Mesodermal cell (in vitro differentiated cells): ENCODE measurements at regions not wholly inside any gene's neighbourhood (a gene's known extent, or its start where the extent isn't known, plus 50 kb on each side); places are given as distances from the start of the nearest gene placed in this dataset.

Source experiments
- H3K27ac ChIP-seq: 2 replicates; pipeline ENCODE4 v1.7.0; 2013; ENCODE audit warnings: mild to moderate bottlenecking, low read depth, low read length, moderate library complexity; ENCODE audit not compliant: severe bottlenecking
- H3K36me3 ChIP-seq: 2 replicates; pipeline ENCODE4 v1.7.1; 2013; ENCODE audit warnings: mild to moderate bottlenecking, low read length, moderate library complexity; ENCODE audit not compliant: control insufficient read depth, insufficient read depth
- H3K4me1 ChIP-seq: one replicate; pipeline ENCODE4 v1.7.1; 2013; ENCODE audit warnings: mild to moderate bottlenecking, low read length; ENCODE audit not compliant: insufficient read depth, control insufficient read depth, poor library complexity, severe bottlenecking
- H3K4me3 ChIP-seq: 2 replicates; pipeline ENCODE4 v1.7.0; 2013; ENCODE audit warnings: low read length, control low read depth, mild to moderate bottlenecking; ENCODE audit not compliant: insufficient read depth, poor library complexity, severe bottlenecking; ENCODE audit errors: extremely low read depth
- H3K9me3 ChIP-seq: 2 replicates; pipeline ENCODE4 v1.7.1; 2013; ENCODE audit warnings: mild to moderate bottlenecking, low read length, moderate library complexity; ENCODE audit not compliant: control insufficient read depth
- WGBS, 2 experiments: methylation state at CpG; one replicate each; pipeline ENCODE4 v1.1.5; 2013; ENCODE audit warnings: missing lambda C conversion rate in 2 of 2; ENCODE audit not compliant: insufficient coverage in 2 of 2; 5-methylcytosine and 5-hydroxymethylcytosine counted together

GRCh38 chr5:117837786-117838185 is 1150.6 kb downstream of the DTWD2 start:
- no peak overlapping the region for H3K4me3 ChIP-seq
- WGBS, 2 experiments, result 100% methylated on average over 1 to 2 of the region's 4 CpGs
- no peaks in the 10 kb centered on the region for H3K36me3 ChIP-seq
- no peaks in the 10 kb centered on the region for H3K4me1 ChIP-seq
- no peaks in the 10 kb centered on the region for H3K9me3 ChIP-seq
- H3K27ac ChIP-seq, result no peak overlapping the region

GRCh38 chr5:117833691-117834090 is 1154.7 kb downstream of the DTWD2 start:
- H3K9me3 ChIP-seq, result no peaks in the 10 kb centered on the region
- no peaks in the 10 kb centered on the region for H3K36me3 ChIP-seq
- H3K4me3 ChIP-seq, result no peak overlapping the region
- no peaks in the 10 kb centered on the region for H3K4me1 ChIP-seq
- no peak overlapping the region for H3K27ac ChIP-seq
- 91 to 100% methylated on average over 3 to 4 of the region's 4 CpGs for WGBS, 2 experiments

GRCh38 chr5:117829646-117830045 is 1158.7 kb downstream of the DTWD2 start:
- Histone ChIP-seq H3K9me3 (no peaks in the 10 kb centered on the region), H3K27ac (no peak overlapping the region), H3K4me1 (no peaks in the 10 kb centered on the region), H3K4me3 (no peak overlapping the region), H3K36me3 (no peaks in the 10 kb centered on the region)
- 80 to 100% methylated on average over 1 to 3 of the region's 3 CpGs for WGBS, 2 experiments

- Histone ChIP-seq H3K9me3 (no peaks in the 10 kb centered on the region), H3K4me1 (no peaks in the 10 kb centered on the region), H3K27ac (no peak overlapping the region), H3K4me3 (no peak overlapping the region), H3K36me3 (no peaks in the 10 kb centered on the region)
- WGBS, 2 experiments, result no CpG with 5 or more reads among the region's 2 CpGs
Observed at GRCh38 chr5:117813850-117814249, 1174.5 kb downstream of the DTWD2 start.

- no peak overlapping the region for H3K4me3 ChIP-seq
- no peaks in the 10 kb centered on the region for H3K4me1 ChIP-seq
- H3K9me3 ChIP-seq, result no peaks in the 10 kb centered on the region
- H3K27ac ChIP-seq, result no peak overlapping the region
- WGBS, 2 experiments, result no CpG with 5 or more reads among the region's 1 CpG
- no peaks in the 10 kb centered on the region for H3K36me3 ChIP-seq
Observed at GRCh38 chr5:117812861-117813260, 1175.5 kb downstream of the DTWD2 start.

- Histone ChIP-seq H3K36me3 (no peaks in the 10 kb centered on the region), H3K27ac (no peak overlapping the region), H3K4me3 (no peak overlapping the region), H3K9me3 (no peaks in the 10 kb centered on the region), H3K4me1 (no peaks in the 10 kb centered on the region)
- WGBS, 2 experiments, result 67 to 68% methylated on average over 2 to 3 of the region's 4 CpGs
Observed at GRCh38 chr5:117809251-117809650, 1179.1 kb downstream of the DTWD2 start.

- H3K9me3 ChIP-seq, result no peaks in the 10 kb centered on the region
- H3K27ac ChIP-seq, result no peak overlapping the region
- 20 to 40% methylated on average over 1 of the region's 1 CpG for WGBS, 2 experiments
- H3K36me3 ChIP-seq, result no peaks in the 10 kb centered on the region
- no peaks in the 10 kb centered on the region for H3K4me1 ChIP-seq
- no peak overlapping the region for H3K4me3 ChIP-seq
Observed at GRCh38 chr5:117805058-117805457, 1183.3 kb downstream of the DTWD2 start.

GRCh38 chr5:117803533-117803932 is 1184.8 kb downstream of the DTWD2 start:
- Histone ChIP-seq H3K4me1 (no peaks in the 10 kb centered on the region), H3K27ac (no peak overlapping the region), H3K36me3 (no peaks in the 10 kb centered on the region), H3K4me3 (no peak overlapping the region), H3K9me3 (no peaks in the 10 kb centered on the region)
- WGBS, 2 experiments, result no CpG with 5 or more reads among the region's 3 CpGs

- Histone ChIP-seq H3K36me3 (no peaks in the 10 kb centered on the region), H3K27ac (no peak overlapping the region), H3K4me1 (no peaks in the 10 kb centered on the region), H3K4me3 (no peak overlapping the region), H3K9me3 (no peaks in the 10 kb centered on the region)
- WGBS, 2 experiments, result no CpG with 5 or more reads among the region's 4 CpGs
Observed at GRCh38 chr5:117801583-117801982, 1186.8 kb downstream of the DTWD2 start.

GRCh38 chr5:117800261-117800660 is 1188.1 kb downstream of the DTWD2 start:
- Histone ChIP-seq H3K36me3 (no peaks in the 10 kb centered on the region), H3K4me3 (no peak overlapping the region), H3K9me3 (no peaks in the 10 kb centered on the region), H3K27ac (no peak overlapping the region), H3K4me1 (no peaks in the 10 kb centered on the region)

- Histone ChIP-seq H3K27ac (no peak overlapping the region), H3K4me1 (no peaks in the 10 kb centered on the region), H3K4me3 (no peak overlapping the region), H3K36me3 (no peaks in the 10 kb centered on the region), H3K9me3 (no peaks in the 10 kb centered on the region)
- 100% methylated on average over 1 of the region's 3 CpGs; no CpG with 5 or more reads in 1 of the 2 experiments for WGBS, 2 experiments
Observed at GRCh38 chr5:117794847-117795246, 1193.5 kb downstream of the DTWD2 start.

- no peaks in the 10 kb centered on the region for H3K4me1 ChIP-seq
- 93 to 100% methylated on average over 2 to 5 of the region's 5 CpGs for WGBS, 2 experiments
Observed at GRCh38 chr5:117793963-117794362, 1194.4 kb downstream of the DTWD2 start.

More at GRCh38 chr5:117793963-117794362, 1194.4 kb downstream of the DTWD2 start:
- no peak overlapping the region for H3K27ac ChIP-seq
- H3K9me3 ChIP-seq, result no peaks in the 10 kb centered on the region
- H3K4me3 ChIP-seq, result no peak overlapping the region
- H3K36me3 ChIP-seq, result no peaks in the 10 kb centered on the region
